Right ventricle myocardium inferior (tissue), 1 donor: ENCODE measurements at regions not wholly inside any gene's neighbourhood (a gene's known extent, or its start where the extent isn't known, plus 50 kb on each side); places are given as distances from the start of the nearest gene placed in this dataset.

ENCODE experiments used
- ATAC-seq: fragments of 200-7000 bp; cut with Tn5 transposase; one replicate; pipeline ENCODE4 v1.9.1; 2020; ENCODE audit warnings: mild to moderate bottlenecking, moderate library complexity
- DNase-seq: peaks from one replicate; pipeline ENCODE4 v3.0.0; 2021; ENCODE audit errors: missing footprints
- intact Hi-C: fragments of 100-400 bp; cut with DNase I; formaldehyde crosslinking; loops from one replicate; pipeline ENCODE4 v1.11.0; 2022
- donor health status: DM: no; HTN: yes; CAD: no; lungs with severe emphysema.

DNA sequence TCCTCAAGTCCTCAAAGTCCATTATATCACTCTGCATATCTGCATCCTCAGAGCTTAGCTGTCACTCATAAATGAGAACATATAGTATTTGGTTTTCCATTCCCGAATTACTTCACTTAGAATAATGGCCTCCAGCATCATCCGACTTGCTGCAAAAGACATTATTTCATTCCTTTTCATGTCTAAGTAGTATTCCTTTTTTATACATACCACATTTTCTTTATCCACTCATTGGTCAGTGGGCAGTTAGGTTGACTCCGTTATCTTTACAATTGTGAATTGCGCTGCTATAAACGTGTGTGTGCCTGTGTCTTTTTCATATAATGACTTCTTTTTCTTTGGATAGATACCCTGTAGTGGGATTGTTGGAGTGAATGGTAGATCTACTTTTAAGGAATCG, 117.2 kb downstream of the OR2K2 start:
- DNase-seq (no peak), ATAC-seq (no peak)
- intact Hi-C loops, result no loop called here

DNA sequence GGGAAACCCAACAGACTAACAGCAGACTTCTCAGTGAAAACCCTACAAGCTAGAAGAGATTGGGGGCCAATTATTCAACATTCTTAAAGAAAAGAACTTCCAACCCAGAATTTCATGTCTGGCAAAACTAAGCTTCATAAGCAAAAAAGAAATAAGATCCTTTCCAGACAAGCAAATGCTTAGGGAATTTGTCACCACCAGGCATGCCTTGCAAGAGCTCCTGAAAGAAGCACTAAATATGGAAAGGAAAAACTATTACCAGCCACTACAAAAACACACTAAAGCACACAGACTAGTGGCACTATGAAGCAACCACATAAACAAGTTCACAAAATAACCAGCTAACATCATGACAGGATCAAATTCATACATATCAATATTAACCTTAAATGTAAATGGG, 131.1 kb downstream of the OR2K2 start:
- no peak for ATAC-seq

DNA sequence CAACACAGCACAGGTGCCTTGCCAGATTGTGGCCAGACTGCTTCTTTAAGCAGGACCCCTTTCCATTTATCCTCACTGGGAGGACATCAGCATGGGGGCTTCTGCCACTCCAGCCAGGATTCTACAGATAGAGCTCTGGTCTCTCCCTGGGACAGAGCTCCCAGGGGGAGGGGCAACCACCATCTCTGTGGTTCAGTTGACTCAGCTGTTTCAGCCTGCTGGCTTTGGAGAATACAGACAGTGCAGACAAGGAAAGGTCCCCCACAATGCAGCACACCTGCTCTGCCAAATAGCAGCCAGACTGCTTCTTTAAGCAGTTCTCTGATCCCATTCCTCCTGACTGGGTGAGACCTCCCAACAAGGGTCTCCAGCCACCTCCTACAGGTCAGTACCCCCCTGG, 132.8 kb downstream of the OR2K2 start:
- DNase-seq (no peak), ATAC-seq (no peak)
- intact Hi-C loops, result no loop called here

More for the DNA sequence above, 131.1 kb downstream of the OR2K2 start:
- intact Hi-C loops, result no loop called here
- no peak for DNase-seq

DNA sequence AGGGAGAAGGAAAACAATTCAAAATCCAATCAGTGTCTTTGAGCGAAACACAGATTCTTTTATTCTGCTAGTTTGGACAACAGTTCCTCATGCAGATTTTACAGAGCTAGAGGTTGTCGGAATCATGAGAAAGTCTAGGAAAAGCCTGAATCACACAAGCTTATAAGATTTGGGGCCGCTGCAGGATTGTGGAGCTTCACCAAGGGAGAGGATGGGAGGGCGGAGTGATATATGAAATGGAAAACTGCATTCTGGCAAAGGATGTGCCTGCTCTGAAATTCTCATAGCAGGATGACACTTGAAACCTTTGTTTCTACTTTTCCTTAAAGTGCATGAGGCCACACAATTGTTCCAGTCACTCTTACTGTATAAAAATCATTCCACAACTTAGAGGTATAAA, 134.3 kb downstream of the OR2K2 start:
- no peak for ATAC-seq
- intact Hi-C loops, result no loop called here
- no peak for DNase-seq

DNA sequence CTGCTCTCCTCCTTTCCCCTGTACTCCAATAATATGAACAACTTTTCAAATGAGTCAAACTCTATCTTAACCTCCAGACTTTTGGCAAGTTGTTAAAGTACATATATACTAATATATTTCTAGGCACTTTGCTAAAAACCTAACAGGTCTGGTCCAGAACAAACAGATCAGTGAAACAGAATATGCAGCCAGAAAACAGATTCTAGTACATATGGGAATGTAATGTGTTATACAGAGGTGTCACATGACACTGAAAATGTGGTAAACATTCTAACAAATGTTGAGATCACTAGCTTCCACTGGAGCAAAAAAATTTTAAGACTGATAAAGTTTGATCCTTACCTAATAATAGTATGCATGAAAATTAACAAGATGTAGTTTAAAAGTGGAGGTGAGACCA, 136.9 kb downstream of the OR2K2 start:
- ATAC-seq, result no peak
- intact Hi-C loops, result no loop called here

DNA sequence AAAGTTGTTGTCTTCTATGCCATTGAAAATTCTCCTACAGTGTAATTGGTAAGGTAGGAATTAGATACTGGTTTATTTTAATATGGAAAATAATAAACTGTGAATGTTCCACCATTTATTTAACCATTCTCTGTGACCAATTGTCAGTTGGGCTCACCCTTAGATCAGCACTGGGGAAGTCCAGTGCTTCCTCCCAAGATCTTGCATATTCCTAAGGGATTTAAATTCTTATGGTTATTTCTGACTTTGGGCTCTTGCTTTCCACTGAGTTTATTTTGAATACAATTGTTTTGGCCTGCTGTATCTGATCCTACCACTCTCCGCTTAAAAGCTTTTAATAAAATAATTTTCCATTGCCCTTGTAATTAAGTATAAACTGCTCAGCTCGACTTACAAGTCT, 137.4 kb downstream of the OR2K2 start:
- DNase-seq, result no peak
- ATAC-seq, result no peak
- intact Hi-C loops, result no loop called here

More for the DNA sequence above, 136.9 kb downstream of the OR2K2 start:
- DNase-seq, result no peak

DNA sequence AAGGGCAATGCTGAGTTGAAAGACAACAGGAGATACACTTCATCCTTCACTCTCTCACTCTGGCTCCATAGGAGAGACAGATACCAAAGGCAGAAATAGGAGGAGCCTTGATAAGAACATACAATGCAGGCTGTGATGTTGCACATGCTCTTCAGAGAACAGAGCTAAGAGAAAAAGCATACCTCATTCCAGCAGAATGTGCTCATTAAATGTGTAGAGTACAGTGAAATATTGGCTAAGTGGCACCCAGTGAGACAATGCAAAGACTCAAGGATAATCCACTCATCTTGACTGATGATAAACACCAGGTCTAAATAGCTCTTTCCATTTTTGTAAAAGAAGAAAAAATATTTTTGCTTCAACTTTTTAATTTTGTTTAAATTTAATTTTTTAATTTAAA, 139.7 kb downstream of the OR2K2 start:
- intact Hi-C loops, result no loop called here
- ATAC-seq (no peak), DNase-seq (no peak)

DNA sequence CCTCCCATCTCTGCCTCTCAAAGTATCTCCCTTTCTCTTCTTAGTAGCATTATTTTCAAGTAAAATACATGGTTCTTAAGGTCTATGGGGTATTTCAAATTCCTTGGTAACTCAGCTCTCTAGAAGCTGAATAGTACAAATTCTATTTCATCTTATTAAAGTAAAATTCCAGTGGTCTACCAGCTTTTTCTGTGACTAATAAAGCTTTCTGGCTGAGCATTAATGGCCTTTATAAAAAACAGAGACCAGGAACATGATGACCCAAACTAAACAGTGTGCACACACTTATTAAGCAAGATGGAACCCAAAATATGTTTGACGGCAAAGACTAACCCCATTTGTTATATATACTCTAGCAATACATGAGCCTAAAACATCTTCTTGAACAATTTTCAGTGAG, 142.6 kb downstream of the OR2K2 start:
- no peak for DNase-seq
- intact Hi-C loops, result no loop called here
- ATAC-seq, result no peak

DNA sequence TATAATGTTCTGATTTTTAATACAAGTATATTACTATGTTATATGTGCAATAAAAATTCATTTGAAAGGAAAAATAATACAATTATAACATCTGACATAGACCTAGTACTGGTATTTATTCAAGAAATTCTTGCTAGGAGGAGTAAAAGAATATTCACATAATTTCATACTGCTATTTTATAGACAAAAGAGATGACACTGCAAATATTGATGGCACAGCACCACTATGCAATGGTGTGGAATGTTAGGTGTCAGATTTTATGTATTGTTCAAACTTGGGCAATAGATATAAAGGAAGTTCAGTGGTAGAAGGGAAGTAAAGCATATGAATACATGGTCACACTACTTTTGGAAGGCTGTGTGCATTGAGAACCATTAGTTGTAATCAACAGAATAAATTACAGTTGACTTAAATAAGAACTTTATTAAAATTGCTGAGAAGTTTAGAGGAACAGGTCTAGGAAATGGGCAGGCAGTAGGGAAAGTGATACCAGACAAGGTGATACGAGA, 143.9 kb downstream of the OR2K2 start:
- intact Hi-C loops, result no loop called here
- DNase-seq (no peak), ATAC-seq (no peak)

DNA sequence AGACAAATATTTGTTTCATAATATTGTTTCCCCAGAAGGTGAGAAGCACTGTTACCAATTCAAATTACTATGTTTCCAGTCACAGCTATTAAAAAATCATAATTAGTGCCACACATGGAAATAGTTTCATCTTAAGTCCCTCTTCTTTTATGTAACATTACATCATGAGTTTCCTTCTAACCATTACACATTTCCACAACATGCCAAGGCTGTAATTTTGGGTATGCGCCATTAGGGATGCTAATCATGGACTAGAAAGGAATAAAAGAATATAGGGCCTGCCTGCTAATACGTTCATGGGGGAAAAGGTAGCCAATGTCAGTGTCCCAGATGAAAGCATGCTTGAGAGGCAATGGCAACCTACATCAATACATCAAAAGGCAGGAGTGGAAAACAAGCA, 142.5 kb upstream of the LPAR1 start:
- ATAC-seq (no peak), DNase-seq (no peak)
- intact Hi-C loops, result no loop called here

DNA sequence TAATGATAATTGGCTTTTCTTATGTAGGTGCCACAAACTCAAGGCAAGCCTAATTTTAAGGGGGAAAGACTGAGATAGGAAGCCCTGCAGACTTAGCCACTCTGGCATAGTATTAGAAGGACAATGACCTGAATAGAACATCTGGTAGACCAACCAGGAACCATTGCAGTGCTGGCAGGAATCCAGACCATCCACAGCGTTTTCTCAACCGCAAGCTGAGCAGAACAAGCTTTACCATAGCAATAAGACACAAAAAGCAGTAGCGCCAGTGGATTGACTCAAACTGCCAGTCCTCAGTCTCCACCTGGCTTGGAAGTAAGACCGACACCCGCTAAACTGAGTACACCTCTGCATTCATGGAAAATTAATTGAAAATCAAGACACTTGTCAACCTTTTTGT, 141.3 kb upstream of the LPAR1 start:
- no peak for ATAC-seq
- intact Hi-C loops, result no loop called here

DNA sequence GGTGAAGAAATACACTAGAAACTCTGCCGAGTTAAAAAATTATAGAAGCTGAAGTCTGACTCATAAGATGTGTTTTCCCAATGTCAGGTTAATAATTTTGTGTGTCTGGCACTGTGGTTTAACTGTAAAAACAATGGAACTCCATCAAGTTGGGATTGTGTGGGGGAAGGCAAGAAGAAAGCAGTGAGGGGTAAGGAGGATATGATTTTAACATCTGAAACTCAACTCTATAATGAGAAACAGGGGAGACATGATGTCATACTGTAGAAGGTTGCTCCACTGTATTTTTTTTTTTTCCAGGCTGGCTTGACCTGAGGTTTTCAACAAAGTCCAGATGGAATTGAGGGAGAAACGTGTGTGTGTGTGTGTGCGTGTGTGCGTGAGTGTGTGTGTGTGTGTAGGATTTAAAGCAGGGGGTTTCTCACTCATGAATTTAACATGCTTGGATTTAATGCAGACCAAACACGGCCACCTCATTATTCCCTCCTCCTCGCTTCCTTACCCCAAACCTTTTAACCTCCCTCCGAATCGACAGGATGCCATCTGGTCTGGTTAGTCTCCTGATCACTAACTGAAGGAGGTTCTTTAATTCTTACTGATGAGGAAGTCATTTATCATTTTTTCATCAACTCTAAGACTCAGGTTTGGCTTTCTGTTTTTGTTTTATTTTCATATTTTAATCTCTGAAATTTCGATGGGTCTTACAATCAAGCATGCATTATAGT, 140.2 kb upstream of the LPAR1 start:
- intact Hi-C loops, result no loop called here
- no peak for ATAC-seq
- no peak for DNase-seq

More for the DNA sequence above, 141.3 kb upstream of the LPAR1 start:
- DNase-seq, result no peak

DNA sequence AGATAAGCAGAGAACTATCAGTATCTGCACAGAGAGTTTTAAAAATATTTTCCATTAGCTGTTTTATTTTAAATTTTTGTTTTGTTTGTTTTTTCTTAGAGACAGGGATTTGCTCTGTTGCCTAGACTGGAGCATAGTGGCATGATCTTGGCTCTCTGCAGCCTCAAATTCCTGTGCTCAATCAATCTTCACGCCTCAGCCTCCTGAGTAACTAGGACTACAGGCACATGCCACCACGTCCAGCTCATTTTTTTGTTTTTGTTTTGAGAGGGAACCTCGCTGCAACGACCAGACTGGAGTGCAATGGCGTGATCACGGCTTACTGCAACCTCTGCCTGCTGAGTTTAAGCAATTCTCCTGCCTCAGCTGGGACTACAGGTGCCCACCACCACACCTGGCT, 138.2 kb upstream of the LPAR1 start:
- ATAC-seq, result no peak
- intact Hi-C loops, result no loop called here
- DNase-seq, result no peak

DNA sequence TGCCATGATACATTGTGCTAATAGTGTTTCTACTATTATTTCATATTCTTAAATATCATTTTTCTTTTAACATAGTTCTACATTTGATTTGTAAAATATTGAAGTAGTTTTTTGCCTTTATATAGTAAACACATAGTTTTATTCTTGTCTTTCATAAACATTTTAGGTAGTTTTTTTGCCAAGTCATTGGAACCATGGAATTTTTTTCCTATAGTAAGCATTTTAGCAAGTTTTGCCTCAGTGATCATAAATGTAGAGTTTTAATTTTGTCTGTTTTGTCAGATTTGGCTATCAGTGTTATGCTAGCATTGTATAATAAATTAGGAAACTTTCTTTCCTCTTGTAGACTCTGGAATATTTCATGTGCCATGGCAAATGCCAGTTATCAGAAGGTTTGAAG, 137.1 kb upstream of the LPAR1 start:
- ATAC-seq (no peak), DNase-seq (no peak)
- intact Hi-C loops, result no loop called here

DNA sequence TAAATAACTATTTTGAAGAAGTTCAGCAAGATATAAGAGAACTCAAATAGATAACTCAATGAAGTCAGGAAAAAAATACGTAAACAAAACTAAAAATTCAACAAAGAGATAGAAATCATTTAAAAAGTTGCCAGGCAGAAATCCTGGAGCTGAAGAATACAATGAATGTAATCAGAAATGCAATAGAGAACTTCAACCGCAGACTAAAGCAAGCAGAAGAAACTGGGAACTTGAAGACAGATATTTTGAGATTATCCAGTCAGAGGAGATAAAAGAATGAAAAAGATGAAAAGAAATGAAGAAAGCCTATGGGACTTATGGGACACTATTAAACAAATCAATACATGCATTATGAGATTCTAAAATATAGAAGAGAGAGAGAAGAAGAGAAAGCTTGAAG, 129.1 kb upstream of the LPAR1 start:
- ATAC-seq (no peak), DNase-seq (no peak)
- intact Hi-C loops, result no loop called here

DNA sequence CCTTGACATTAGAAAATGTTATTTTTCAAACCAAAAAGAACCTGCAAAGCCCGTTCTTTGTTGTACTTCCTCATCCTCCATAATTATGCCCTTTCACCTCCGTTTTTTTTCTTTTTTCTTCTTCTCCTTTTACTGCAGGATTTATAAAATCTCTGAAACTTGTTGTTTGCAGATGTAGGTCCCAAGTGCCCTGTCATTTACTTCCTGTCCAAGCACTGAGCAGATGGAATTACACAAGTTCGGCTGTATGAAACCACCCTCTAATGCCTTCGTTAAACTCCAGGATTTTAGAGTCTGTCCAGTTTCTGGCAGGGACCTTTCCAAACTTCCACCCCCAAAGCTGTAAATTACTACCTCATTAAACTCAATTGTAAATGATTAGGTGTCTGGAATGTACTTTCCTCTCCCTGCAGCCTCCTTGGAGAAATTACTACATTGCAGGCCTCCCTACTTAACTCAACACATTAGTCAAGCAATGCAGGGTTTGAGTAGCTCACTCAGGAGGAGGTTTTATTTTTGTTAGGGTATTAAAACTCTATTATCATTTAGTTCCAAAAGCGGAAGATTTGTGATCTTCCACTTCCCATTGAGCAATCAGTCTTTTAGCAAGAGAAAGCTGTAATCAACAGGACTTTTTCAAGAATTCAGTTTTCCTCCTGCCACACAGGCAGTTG, 125.6 kb upstream of the LPAR1 start:
- ATAC-seq (peak; percentile 89), DNase-seq (no peak)
- intact Hi-C loops, result no loop called here

DNA sequence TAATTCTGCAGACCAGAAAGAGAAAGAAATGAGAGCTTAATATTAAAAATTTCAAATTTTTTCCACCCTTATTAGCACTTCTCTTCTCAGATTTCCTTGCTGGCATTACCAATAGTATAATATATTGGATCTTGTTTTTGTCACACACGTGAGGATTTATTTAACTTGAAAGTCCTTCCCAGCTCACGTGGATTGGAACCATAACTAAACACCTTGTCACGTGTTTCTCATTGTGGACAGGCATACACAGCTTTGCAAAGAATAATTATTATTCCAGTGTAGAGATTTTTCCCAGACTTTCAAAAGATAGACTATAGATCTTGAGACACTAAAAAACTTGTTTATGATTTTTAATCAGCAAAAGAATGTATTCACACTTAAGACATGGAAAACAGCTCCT, 123.8 kb upstream of the LPAR1 start:
- no peak for DNase-seq
- no peak for ATAC-seq
- intact Hi-C loops, result no loop called here

DNA sequence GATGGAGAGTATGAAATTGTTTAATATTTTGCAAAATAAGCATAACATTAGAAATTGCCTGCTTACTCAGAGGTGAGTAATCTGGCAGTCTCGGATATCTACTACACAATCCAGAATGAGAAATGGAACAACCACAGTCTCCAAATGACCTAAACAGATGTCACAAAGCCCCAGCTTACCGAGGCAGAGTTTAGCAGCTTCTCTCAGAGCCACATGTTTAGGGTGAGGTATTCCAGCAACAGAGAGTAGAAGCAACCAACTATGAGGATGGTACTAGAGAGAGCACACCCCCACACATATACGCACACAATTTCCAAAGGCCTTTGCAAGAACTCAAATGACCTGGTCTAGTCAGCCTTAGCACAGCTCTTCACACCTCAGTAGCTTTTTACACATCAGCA, 122.7 kb upstream of the LPAR1 start:
- intact Hi-C loops, result no loop called here
- DNase-seq, result no peak
- ATAC-seq, result peak; percentile 45

DNA sequence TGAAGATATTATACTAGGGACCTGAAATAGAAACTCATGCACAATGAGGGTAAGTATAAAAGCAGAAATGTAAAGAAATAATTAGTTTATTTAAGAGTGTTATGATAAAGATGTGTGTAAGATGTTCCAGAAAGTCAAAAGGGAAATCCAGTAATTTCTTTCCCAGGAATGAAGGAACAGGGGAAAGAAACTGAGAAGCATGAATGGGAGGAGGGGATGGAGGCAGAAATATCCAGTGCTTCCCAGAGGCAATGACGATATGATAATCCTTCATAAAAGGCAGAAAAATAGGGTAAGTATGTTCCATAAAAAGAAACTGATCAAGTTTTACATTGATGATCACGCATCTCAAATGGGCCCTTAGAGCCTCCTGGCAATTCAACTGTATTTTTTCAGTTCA, 120.7 kb upstream of the LPAR1 start:
- DNase-seq (no peak), ATAC-seq (no peak)
- intact Hi-C loops, result no loop called here

DNA sequence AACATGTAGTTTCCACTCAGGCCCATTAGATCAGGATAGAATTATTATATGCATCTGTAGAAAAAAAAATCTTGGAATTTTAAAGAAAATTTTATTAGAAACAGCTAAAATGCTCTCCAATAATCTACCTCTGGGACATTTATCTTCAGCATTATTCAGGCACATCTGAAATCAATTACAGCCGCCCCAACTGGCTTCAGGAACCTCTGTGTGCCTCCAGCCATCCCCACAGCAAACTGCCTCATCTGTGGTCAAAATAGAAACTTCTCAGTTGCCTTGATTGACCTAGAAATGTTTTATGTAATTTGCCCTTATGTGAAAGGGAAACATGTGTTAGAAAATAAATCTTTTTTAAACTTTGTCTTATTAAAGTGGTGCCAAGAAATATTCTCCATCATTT, 120.1 kb upstream of the LPAR1 start:
- DNase-seq (no peak), ATAC-seq (no peak)
- intact Hi-C loops, result no loop called here
